Epithelial cell of esophagus (primary cell): ENCODE measurements at regions not wholly inside any gene's neighbourhood (a gene's known extent, or its start where the extent isn't known, plus 50 kb on each side); places are given as distances from the start of the nearest gene placed in this dataset.

Experiments used
- DNase-seq: peaks from one replicate; pipeline ENCODE4 v3.0.0; 2010; ENCODE audit warnings: low read depth
- H3K4me3 ChIP-seq: 2 replicates; pipeline ENCODE4 v1.5.1; 2011; ENCODE audit warnings: mild to moderate bottlenecking, low read length, control low read depth
- CTCF ChIP-seq: IDR thresholded peaks from 2 replicates; pipeline ENCODE4 v1.5.1; 2011; ENCODE audit warnings: low read depth, mild to moderate bottlenecking, low read length, control low read depth, inconsistent platforms; ENCODE audit not compliant: insufficient read depth; ENCODE audit errors: missing control alignments

DNA sequence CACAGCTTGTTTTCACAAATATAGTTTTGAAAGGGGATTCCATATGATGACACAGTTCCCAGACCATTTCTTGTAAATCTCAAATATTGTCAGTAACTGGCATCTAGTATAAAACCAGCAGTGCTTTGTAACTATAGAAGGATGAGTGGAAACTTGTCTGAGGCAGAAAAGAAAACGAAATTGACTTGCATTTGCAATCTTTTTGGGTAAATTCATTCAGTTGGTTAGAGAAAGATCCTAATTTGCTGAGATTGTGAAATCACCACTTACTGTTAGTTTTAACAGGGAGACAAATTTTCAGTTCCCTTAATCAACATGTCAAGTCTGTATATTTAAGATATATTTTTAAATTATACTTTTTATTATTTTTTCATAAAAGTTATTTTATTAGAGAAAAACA lies 71.5 kb upstream of the VEGFC start:
- no peak overlapping the region for H3K4me3 ChIP-seq
- no peak for TF ChIP-seq CTCF
- no peak for DNase-seq

GRCh38 chr4:176868676-176869075 lies 76.0 kb upstream of the VEGFC start:
- DNase-seq, result no peak
- TF ChIP-seq CTCF, result no peak
- no peak overlapping the region for H3K4me3 ChIP-seq

- no peak for TF ChIP-seq CTCF
- no peak overlapping the region for H3K4me3 ChIP-seq
- no peak for DNase-seq
These were observed 79.7 kb upstream of the VEGFC start for GRCh38 chr4:176872461-176872860.

GRCh38 chr4:176874721-176875445 lies 82.2 kb upstream of the VEGFC start:
- DNase-seq, result no peak
- no peak for TF ChIP-seq CTCF

DNA sequence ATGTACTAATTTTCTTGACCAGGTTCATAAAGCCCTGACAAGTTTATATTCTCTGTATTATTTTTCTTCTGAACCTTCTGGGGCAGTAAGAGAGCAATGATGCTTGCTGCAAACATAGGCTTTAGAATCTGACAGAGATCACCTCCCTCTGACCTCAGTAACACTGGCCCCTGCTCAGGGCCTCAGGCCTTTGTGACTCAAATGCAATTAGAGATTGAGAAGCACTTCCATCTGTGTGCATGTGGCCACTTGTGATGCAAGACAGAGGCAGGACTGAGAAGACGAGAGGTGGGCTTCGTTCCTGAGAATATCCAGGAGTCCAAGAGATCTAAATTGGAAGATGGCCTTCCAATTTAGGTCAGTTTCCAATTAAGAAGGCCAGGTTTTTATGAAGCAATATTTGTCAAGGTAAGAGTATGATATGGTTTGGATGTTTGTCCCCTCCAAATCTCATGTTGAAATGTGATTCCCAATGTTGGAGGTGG lies 82.8 kb upstream of the VEGFC start:
- DNase-seq, result peak; percentile 10
- no peak for TF ChIP-seq CTCF

More at GRCh38 chr4:176874721-176875445, 82.2 kb upstream of the VEGFC start:
- no peak overlapping the region for H3K4me3 ChIP-seq

DNA sequence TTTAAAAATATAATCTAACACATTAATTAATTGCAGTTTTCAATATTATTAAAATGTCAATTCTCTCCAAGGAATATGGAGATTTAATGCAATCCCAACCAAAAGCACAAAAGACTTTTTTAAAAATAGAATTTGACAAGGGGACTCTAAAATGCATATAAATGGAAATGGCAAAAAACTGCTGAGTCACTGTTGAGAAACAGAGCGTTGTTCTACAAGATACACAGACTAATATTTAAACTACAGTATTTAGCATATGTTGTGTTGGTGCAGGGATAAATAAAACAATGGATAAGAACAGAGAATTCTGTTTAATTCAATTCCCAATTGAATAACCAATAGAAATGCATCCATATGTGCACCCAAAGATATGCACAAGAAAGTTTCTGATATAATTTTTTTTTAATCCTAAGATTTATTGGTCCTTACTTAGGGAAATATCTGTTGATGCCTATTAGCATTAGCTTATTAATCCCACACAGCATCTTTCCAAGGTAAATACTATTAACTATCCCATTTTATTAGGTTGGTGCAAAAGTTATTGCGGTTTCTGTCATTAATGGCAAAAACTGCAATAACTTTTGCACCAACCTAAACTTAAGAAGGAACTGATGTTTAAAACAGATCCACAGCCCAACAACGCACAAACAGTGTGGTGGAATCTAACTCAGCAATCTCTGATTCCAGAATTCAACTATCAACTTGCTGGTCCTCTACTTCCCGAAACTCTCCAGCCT lies 86.8 kb upstream of the VEGFC start:
- TF ChIP-seq CTCF, result no peak
- H3K4me3 ChIP-seq, result no peak overlapping the region
- no peak for DNase-seq

More for the DNA sequence above, 82.8 kb upstream of the VEGFC start:
- no peak overlapping the region for H3K4me3 ChIP-seq
